Suprapubic skin (tissue), 4 donors: ENCODE measurements at regions not wholly inside any gene's neighbourhood (a gene's known extent, or its start where the extent isn't known, plus 50 kb on each side); places are given as distances from the start of the nearest gene placed in this dataset.

Experiments used
- DNase-seq, 2 donors: peaks; one replicate each; pipeline ENCODE4 v3.0.0-alpha.2; 2019; ENCODE audit warnings: low spot score in 2 of 2
- H3K27ac ChIP-seq: fragments of 200-600 bp; sonication (generic); one replicate; pipeline ENCODE4 v1.5.1; 2019
- H3K27me3 ChIP-seq: fragments of 200-600 bp; sonication (generic); one replicate; pipeline ENCODE4 v1.5.1; 2019
- H3K36me3 ChIP-seq: fragments of 200-600 bp; sonication (generic); one replicate; pipeline ENCODE4 v1.5.1; 2019
- H3K4me1 ChIP-seq: fragments of 200-600 bp; sonication (generic); one replicate; pipeline ENCODE4 v1.5.1; 2019
- H3K4me3 ChIP-seq: fragments of 200-600 bp; sonication (generic); one replicate; pipeline ENCODE4 v1.5.1; 2019; ENCODE audit warnings: mild to moderate bottlenecking
- H3K9me3 ChIP-seq: fragments of 200-600 bp; sonication (generic); one replicate; pipeline ENCODE4 v1.5.1; 2019
- EP300 ChIP-seq: sonication (generic); formaldehyde crosslinking; IDR thresholded peaks from one replicate; pipeline ENCODE4 v1.6.1; 2017; ENCODE audit warnings: antibody characterized with exemption
- POLR2A ChIP-seq, 2 donors: fragments of 450-650 bp; IDR thresholded peaks; one replicate each; pipeline ENCODE4 v1.6.1; 2017; ENCODE audit warnings: antibody characterized with exemption in 2 of 2, mild to moderate bottlenecking in 2 of 2, moderate library complexity in 2 of 2
- POLR2AphosphoS5 ChIP-seq, 3 donors: sonication (generic); formaldehyde crosslinking; IDR thresholded peaks; one replicate each; pipeline ENCODE4 v1.6.1; 2017; ENCODE audit warnings: antibody characterized with exemption in 3 of 3
- WGBS: methylation state at CpG from one replicate; pipeline ENCODE4 v1.1.5; 2018; 5-methylcytosine and 5-hydroxymethylcytosine counted together
- TF ChIP-seq, protein P1 (sequence below), 2 donors: fragments of 200-600 bp in 1 of 2; fragments of 450-650 bp in 1 of 2; sonication (generic) in 1 of 2; IDR thresholded peaks; one replicate each; pipeline ENCODE4 v1.5.1; 2016 to 2019; ENCODE audit warnings: antibody characterized with exemption in 2 of 2, mild to moderate bottlenecking in 1 of 2, moderate library complexity in 1 of 2

DNA sequence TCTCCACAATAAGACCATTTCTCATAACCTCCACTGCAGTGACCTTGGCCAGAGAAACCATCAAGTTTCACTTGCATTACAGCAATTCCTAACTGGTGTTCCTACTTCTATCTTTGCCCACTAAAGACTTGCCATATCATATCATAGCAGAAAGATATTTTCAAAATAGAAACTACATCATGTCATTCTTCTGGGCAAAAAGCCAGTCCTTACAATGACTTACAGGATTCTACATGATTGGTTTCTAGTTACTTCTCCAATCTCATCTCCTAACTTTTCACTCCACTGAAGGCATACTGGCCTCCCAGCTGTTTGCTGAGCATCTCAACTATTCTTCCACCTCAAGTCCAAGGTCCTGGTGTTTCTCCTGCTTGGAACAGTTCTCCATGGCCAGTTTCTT is 151.4 kb downstream of the HNMT start:
- no peaks in the 10 kb centered on the region for H3K9me3 ChIP-seq
- H3K4me1 ChIP-seq: no peaks in the 10 kb centered on the region
- H3K27ac ChIP-seq: no peak overlapping the region
- H3K27me3 ChIP-seq: no peaks in the 10 kb centered on the region
- no peak overlapping the region for H3K4me3 ChIP-seq
- DNase-seq: no peak
- TF ChIP-seq EP300 (no peak), POLR2AphosphoS5 (IDR thresholded peaks at IDR 0.05) (no peak), POLR2A (IDR thresholded peaks at IDR 0.05) (no peak)
- TF ChIP-seq, protein P1, sequence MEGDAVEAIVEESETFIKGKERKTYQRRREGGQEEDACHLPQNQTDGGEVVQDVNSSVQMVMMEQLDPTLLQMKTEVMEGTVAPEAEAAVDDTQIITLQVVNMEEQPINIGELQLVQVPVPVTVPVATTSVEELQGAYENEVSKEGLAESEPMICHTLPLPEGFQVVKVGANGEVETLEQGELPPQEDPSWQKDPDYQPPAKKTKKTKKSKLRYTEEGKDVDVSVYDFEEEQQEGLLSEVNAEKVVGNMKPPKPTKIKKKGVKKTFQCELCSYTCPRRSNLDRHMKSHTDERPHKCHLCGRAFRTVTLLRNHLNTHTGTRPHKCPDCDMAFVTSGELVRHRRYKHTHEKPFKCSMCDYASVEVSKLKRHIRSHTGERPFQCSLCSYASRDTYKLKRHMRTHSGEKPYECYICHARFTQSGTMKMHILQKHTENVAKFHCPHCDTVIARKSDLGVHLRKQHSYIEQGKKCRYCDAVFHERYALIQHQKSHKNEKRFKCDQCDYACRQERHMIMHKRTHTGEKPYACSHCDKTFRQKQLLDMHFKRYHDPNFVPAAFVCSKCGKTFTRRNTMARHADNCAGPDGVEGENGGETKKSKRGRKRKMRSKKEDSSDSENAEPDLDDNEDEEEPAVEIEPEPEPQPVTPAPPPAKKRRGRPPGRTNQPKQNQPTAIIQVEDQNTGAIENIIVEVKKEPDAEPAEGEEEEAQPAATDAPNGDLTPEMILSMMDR (IDR thresholded peaks at IDR 0.05): no peak
- H3K36me3 ChIP-seq: no peaks in the 10 kb centered on the region

- Histone ChIP-seq H3K4me3 (no peak overlapping the region), H3K9me3 (no peaks in the 10 kb centered on the region), H3K36me3 (no peaks in the 10 kb centered on the region), H3K27me3 (no peaks in the 10 kb centered on the region), H3K4me1 (no peaks in the 10 kb centered on the region), H3K27ac (no peak overlapping the region)
- TF ChIP-seq EP300 (no peak), POLR2AphosphoS5 (IDR thresholded peaks at IDR 0.05) (no peak), POLR2A (IDR thresholded peaks at IDR 0.05) (no peak)
- TF ChIP-seq, protein P1 (IDR thresholded peaks at IDR 0.05): no peak
- no peak for DNase-seq
- 88% methylated on average over 4 of the region's 4 CpGs for WGBS
Measured at GRCh38 chr2:138116456-138116855, 152.2 kb downstream of the HNMT start.

DNA sequence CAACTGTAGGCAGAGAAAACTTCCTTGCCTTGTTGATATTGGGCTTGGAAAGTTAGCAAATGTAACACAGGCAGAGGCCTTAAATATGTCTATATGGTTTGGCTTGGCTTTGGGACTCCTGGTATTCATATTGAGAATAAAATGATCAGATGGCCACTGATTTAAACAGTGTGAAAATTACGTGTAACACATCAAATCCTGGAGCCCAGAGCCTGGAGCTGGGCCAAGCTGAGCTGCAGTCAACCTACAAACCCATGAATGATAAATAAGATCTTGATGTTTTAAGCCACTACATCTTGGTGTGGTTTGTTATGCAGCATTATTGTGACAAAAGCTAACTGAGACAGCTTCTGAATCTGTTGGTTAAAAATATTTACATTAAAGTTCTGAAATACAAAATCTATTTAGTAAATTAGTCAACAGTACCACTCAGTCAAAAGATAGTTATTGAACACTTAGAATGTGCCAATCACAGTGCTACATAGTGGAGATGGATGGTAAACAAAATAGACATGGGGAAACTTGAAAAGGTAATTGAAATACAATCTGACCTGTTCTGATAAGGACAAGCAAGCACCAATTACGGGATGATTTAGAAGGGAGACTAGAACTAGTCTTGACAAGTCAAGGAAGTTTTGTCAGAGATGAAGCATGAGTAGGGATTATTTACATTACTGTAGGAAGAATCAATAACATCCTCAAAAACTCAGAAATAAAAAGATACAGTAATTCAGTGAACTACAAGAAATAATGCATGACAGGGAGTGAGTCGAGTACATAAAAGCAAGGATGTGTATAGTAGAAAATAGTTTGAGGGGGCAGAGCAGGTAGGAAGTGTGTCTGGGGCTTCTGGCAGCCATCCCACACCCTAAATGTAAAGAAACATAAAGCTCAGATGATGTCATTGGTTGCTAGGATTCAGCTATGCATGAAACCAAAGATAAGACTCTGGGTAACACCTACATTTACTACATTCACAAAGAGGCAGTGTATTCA is 157.7 kb downstream of the HNMT start:
- 57% methylated on average over 3 of the region's 3 CpGs for WGBS
- Histone ChIP-seq H3K4me1 (no peaks in the 10 kb centered on the region), H3K27me3 (no peaks in the 10 kb centered on the region), H3K27ac (no peak overlapping the region), H3K4me3 (no peak overlapping the region), H3K9me3 (no peaks in the 10 kb centered on the region), H3K36me3 (no peaks in the 10 kb centered on the region)
- DNase-seq: no peak
- TF ChIP-seq, protein P1 (IDR thresholded peaks at IDR 0.05): no peak
- TF ChIP-seq POLR2A (IDR thresholded peaks at IDR 0.05) (no peak), EP300 (no peak), POLR2AphosphoS5 (IDR thresholded peaks at IDR 0.05) (no peak)

GRCh38 chr2:138122891-138123290 is 158.6 kb downstream of the HNMT start:
- 73% methylated on average over 1 of the region's 1 CpG for WGBS
- Histone ChIP-seq H3K36me3 (no peaks in the 10 kb centered on the region), H3K27me3 (no peaks in the 10 kb centered on the region), H3K9me3 (no peaks in the 10 kb centered on the region), H3K4me3 (no peak overlapping the region), H3K27ac (no peak overlapping the region), H3K4me1 (no peaks in the 10 kb centered on the region)
- TF ChIP-seq EP300 (no peak), POLR2A (IDR thresholded peaks at IDR 0.05) (no peak), POLR2AphosphoS5 (IDR thresholded peaks at IDR 0.05) (no peak)
- TF ChIP-seq, protein P1 (IDR thresholded peaks at IDR 0.05): no peak
- no peak for DNase-seq

DNA sequence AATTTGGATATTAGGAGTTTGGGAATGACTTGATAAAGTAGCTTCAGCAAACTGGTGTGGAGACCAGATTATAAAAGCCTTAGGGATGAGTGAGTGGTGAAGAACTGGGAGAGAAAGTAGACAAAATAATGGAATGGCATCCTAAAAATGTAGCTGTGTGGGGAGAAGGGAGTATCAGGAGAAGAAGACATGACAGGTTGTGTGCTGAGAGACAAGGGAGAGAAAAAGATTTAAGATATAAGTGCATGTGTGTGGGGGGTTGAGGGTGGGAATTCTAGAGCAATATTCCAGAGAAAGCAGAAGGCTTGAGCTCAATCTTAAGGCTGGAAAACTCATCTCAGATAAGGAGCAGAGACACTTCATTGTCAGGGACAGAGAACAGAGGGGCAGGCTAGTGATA is 159.5 kb downstream of the HNMT start:
- H3K4me3 ChIP-seq: no peak overlapping the region

More for the DNA sequence above, 159.5 kb downstream of the HNMT start:
- Histone ChIP-seq H3K36me3 (no peaks in the 10 kb centered on the region), H3K27ac (no peak overlapping the region), H3K27me3 (no peaks in the 10 kb centered on the region), H3K9me3 (no peaks in the 10 kb centered on the region), H3K4me1 (no peaks in the 10 kb centered on the region)
- DNase-seq: no peak
- TF ChIP-seq POLR2A (IDR thresholded peaks at IDR 0.05) (no peak), EP300 (no peak), POLR2AphosphoS5 (IDR thresholded peaks at IDR 0.05) (no peak)
- TF ChIP-seq, protein P1 (IDR thresholded peaks at IDR 0.05): no peak
